HUES48 (cell line): ENCODE measurements at regions not wholly inside any gene's neighbourhood (a gene's known extent, or its start where the extent isn't known, plus 50 kb on each side); places are given as distances from the start of the nearest gene placed in this dataset.
A peak's percentile ranks its signal among the peaks of the same experiment; 100 is the strongest.
"Not testable (repeated sequence)": the region's sequence is repeated elsewhere in the genome, so short reads cannot be mapped to it uniquely, and the experiment has no call there.

Source experiments
- H3K27ac ChIP-seq: one replicate; pipeline ENCODE4 v1.7.0; 2013; ENCODE audit warnings: low read depth, low read length, inconsistent platforms
- H3K27me3 ChIP-seq: 2 replicates; pipeline ENCODE4 v1.6.1; 2013; ENCODE audit warnings: mild to moderate bottlenecking, low read length; ENCODE audit not compliant: control insufficient read depth, insufficient read depth
- H3K36me3 ChIP-seq: 2 replicates; pipeline ENCODE4 v1.6.1; 2013; ENCODE audit warnings: low read length; ENCODE audit not compliant: control insufficient read depth, insufficient read depth
- H3K4me1 ChIP-seq: 2 replicates; pipeline ENCODE4 v1.6.1; 2013; ENCODE audit warnings: mild to moderate bottlenecking, low read length; ENCODE audit not compliant: control insufficient read depth, insufficient read depth
- H3K4me3 ChIP-seq: 2 replicates; pipeline ENCODE4 v1.5.1; 2013; ENCODE audit warnings: mild to moderate bottlenecking, low read depth, low read length
- H3K9ac ChIP-seq: 2 replicates; pipeline ENCODE4 v1.6.1; 2013; ENCODE audit warnings: mild to moderate bottlenecking, low read depth, low read length, moderate library complexity
- H3K9me3 ChIP-seq: 2 replicates; pipeline ENCODE4 v1.6.1; 2013; ENCODE audit warnings: low read length; ENCODE audit not compliant: control insufficient read depth, insufficient read depth

GRCh38 chr12:116374207-116374606, 96.7 kb upstream of the MED13L start:
- H3K9me3 ChIP-seq = no peaks in the 10 kb centered on the region
- no peak overlapping the region for H3K9ac ChIP-seq
- peaks cover 12% of the 10 kb centered on the region for H3K4me1 ChIP-seq
- peaks cover 5% of the 10 kb centered on the region for H3K27me3 ChIP-seq
- no peaks in the 10 kb centered on the region for H3K36me3 ChIP-seq
- no peak overlapping the region for H3K4me3 ChIP-seq
- no peak overlapping the region for H3K27ac ChIP-seq

- H3K9ac ChIP-seq = no peak overlapping the region
- H3K9me3 ChIP-seq = no peaks in the 10 kb centered on the region
- peaks cover 12% of the 10 kb centered on the region for H3K4me1 ChIP-seq
- H3K36me3 ChIP-seq = no peaks in the 10 kb centered on the region
- no peak overlapping the region for H3K27ac ChIP-seq
- H3K4me3 ChIP-seq = no peak overlapping the region
- H3K27me3 ChIP-seq = peaks cover 5% of the 10 kb centered on the region
These were observed 97.9 kb upstream of the MED13L start for GRCh38 chr12:116375278-116375842.

GRCh38 chr12:116376354-116377193, 99.1 kb upstream of the MED13L start:
- no peak overlapping the region for H3K9ac ChIP-seq
- peaks cover 20% of the 10 kb centered on the region for H3K4me1 ChIP-seq
- H3K4me3 ChIP-seq = no peak overlapping the region
- no peaks in the 10 kb centered on the region for H3K9me3 ChIP-seq
- no peak overlapping the region for H3K27ac ChIP-seq
- peaks cover 5% of the 10 kb centered on the region for H3K27me3 ChIP-seq
- no peaks in the 10 kb centered on the region for H3K36me3 ChIP-seq

GRCh38 chr12:116377194-116377571, 99.7 kb upstream of the MED13L start:
- not testable (repeated sequence) for H3K9me3 ChIP-seq, H3K4me3 ChIP-seq, H3K27me3 ChIP-seq, H3K9ac ChIP-seq, H3K27ac ChIP-seq, H3K36me3 ChIP-seq
- H3K4me1 ChIP-seq = peaks cover 26% of the 10 kb centered on the region

- peaks cover 5% of the 10 kb centered on the region for H3K27me3 ChIP-seq
- no peak overlapping the region for H3K27ac ChIP-seq
- no peak overlapping the region for H3K4me3 ChIP-seq
- H3K9me3 ChIP-seq = no peaks in the 10 kb centered on the region
- H3K9ac ChIP-seq = no peak overlapping the region
- H3K4me1 ChIP-seq = peaks cover 34% of the 10 kb centered on the region
- H3K36me3 ChIP-seq = no peaks in the 10 kb centered on the region
These were observed 100.5 kb upstream of the MED13L start for GRCh38 chr12:116378002-116378401.

- no peaks in the 10 kb centered on the region for H3K36me3 ChIP-seq
- H3K27ac ChIP-seq = no peak overlapping the region
- H3K27me3 ChIP-seq = peaks cover 5% of the 10 kb centered on the region
- no peak overlapping the region for H3K9ac ChIP-seq
- no peak overlapping the region for H3K4me3 ChIP-seq
- H3K4me1 ChIP-seq = peaks cover 47% of the 10 kb centered on the region
- H3K9me3 ChIP-seq = no peaks in the 10 kb centered on the region
These were observed 102.6 kb upstream of the MED13L start for GRCh38 chr12:116380108-116380507.

GRCh38 chr12:116380740-116381139, 103.2 kb upstream of the MED13L start:
- Histone ChIP-seq H3K4me1 (peaks cover 47% of the 10 kb centered on the region), H3K27ac (peak overlapping the region; percentile 86), H3K4me3 (peak overlapping the region; percentile 55; the same call in 1 of the 2 replicates)
- H3K9ac ChIP-seq, H3K9me3 ChIP-seq, H3K36me3 ChIP-seq, H3K27me3 ChIP-seq: not testable (repeated sequence)

DNA sequence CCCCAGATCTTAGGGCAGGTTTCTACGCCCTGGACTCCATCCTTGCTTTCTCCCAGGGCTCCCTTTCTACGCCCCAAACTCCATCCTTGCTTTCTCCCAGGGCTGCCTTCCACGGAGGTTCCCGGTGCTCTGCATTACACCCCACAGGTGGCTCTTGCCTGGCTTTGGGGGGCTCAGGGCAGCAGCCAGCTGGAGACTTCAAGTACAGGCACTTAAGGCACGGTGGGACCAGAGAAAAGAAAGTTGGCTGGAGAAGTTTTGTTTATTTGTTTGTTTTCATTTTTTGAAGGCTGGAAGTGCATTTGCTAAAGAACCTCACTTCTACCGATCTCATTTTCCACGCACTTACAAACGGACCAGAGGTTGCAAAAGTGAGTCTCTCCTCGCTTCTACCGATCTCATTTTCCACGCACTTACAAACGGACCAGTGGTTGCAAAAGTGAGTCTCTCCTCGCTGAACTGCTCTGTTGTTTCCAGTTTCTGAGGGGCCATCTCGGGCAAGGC, 103.8 kb upstream of the MED13L start:
- Histone ChIP-seq H3K4me3 (peak overlapping the region; percentile 55), H3K36me3 (no peaks in the 10 kb centered on the region), H3K27ac (peak overlapping the region; percentile 86), H3K9ac (peak overlapping the region; percentile 35; the same call in 1 of the 2 replicates), H3K4me1 (peaks cover 41% of the 10 kb centered on the region), H3K9me3 (no peaks in the 10 kb centered on the region), H3K27me3 (peaks cover 5% of the 10 kb centered on the region)

DNA sequence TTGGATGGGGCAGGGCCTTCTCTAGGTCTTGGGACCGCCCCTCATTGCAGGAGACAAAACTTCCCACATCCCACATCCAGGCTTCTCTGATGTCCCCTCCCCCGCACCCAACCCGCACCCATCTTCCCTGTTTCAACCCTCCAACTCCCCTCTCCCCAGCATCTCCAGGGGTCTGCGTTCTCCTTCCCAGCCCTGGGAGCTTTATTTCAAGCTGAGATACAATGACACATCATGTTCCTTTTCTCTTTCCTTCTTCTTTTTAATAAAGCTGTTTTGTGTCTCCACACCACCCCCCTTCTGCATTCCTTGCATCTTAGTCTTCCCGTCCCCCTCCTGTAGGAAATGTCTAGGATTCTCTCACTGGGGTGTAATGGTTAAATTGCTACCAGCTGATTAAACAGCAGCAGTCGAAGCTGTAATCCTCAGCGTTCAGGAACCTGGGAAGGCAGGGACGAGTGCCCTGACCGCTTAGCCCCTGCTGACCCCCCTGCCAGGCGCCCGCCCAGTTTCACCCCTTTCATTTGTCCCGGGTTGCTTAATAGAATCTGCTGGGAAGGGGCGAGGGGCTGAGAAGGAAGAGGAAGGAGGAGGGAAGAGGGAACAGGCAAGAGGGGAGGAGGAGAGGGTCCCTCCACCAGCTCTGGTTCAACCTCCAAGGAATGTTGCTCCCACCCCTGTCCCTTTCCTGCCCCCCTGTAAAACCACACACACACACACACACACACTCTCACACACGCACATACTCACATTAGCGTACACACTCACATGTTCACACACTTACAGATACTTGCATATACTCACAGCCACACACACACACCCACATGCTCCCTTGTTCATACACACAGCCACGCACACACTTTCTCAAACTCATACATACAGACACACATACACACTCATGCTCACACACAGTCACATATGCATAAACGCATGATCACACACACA, 104.5 kb upstream of the MED13L start:
- Histone ChIP-seq H3K9ac (peak overlapping the region; percentile 35), H3K36me3 (no peaks in the 10 kb centered on the region), H3K4me1 (peaks cover 35% of the 10 kb centered on the region), H3K4me3 (peak overlapping the region; percentile 55), H3K27ac (peak overlapping the region; percentile 86), H3K27me3 (peaks cover 5% of the 10 kb centered on the region), H3K9me3 (no peaks in the 10 kb centered on the region)

GRCh38 chr12:116382686-116383530, 105.4 kb upstream of the MED13L start:
- Histone ChIP-seq H3K4me1 (peaks cover 35% of the 10 kb centered on the region), H3K36me3 (no peaks in the 10 kb centered on the region), H3K4me3 (peak overlapping the region; percentile 55; the same call in 1 of the 2 replicates), H3K27ac (peak overlapping the region; percentile 86), H3K9ac (peak overlapping the region; percentile 18; the same call in 1 of the 2 replicates), H3K9me3 (no peaks in the 10 kb centered on the region), H3K27me3 (no peaks in the 10 kb centered on the region)
